ENCODE measurements at regions not wholly inside any gene's neighbourhood (a gene's known extent, or its start where the extent isn't known, plus 50 kb on each side); places are given as distances from the start of the nearest gene placed in this dataset.
"Not testable (repeated sequence)": the region's sequence is repeated elsewhere in the genome, so short reads cannot be mapped to it uniquely, and the experiment has no call there.

- DNase-seq = no peak
Observed at GRCh38 chr7:131957338-131958020, 401.1 kb upstream of the PODXL start.

- no peak for DNase-seq
Observed at GRCh38 chr7:131956864-131957263, 400.4 kb upstream of the PODXL start.

- no peak for DNase-seq
Observed at GRCh38 chr7:131955679-131956078, 399.3 kb upstream of the PODXL start.

GRCh38 chr7:131953184-131953583 is 396.8 kb upstream of the PODXL start:
- DNase-seq = no peak

- DNase-seq = no peak
Observed at GRCh38 chr7:131952365-131952764, 395.9 kb upstream of the PODXL start.

- no peak for DNase-seq
Observed at GRCh38 chr7:131950758-131951157, 394.3 kb upstream of the PODXL start.

- DNase-seq = no peak
Observed at GRCh38 chr7:131949659-131950058, 393.2 kb upstream of the PODXL start.

GRCh38 chr7:131948434-131949053 is 392.1 kb upstream of the PODXL start:
- DNase-seq = no peak

GRCh38 chr7:131947661-131948060 is 391.2 kb upstream of the PODXL start:
- no peak for DNase-seq

- no peak for DNase-seq
Observed at GRCh38 chr7:131945957-131946544, 389.6 kb upstream of the PODXL start.

- DNase-seq = no peak
Observed at GRCh38 chr7:131945313-131945911, 389.0 kb upstream of the PODXL start.

- no peak for DNase-seq
Observed at GRCh38 chr7:131944556-131945069, 388.2 kb upstream of the PODXL start.

GRCh38 chr7:131943646-131944045 is 387.2 kb upstream of the PODXL start:
- DNase-seq = no peak

GRCh38 chr7:131943211-131943610 is 386.8 kb upstream of the PODXL start:
- no peak for DNase-seq

- DNase-seq = no peak
Observed at GRCh38 chr7:131942287-131943150, 386.1 kb upstream of the PODXL start.

GRCh38 chr7:131941291-131941690 is 384.9 kb upstream of the PODXL start:
- DNase-seq = no peak

GRCh38 chr7:131940621-131941165 is 384.3 kb upstream of the PODXL start:
- DNase-seq = no peak

GRCh38 chr7:131938788-131939187 is 382.4 kb upstream of the PODXL start:
- DNase-seq = not testable (repeated sequence)

- no peak for DNase-seq
Observed at GRCh38 chr7:131937868-131938267, 381.4 kb upstream of the PODXL start.

- DNase-seq = no peak
Observed at GRCh38 chr7:131935180-131935579, 378.8 kb upstream of the PODXL start.

- DNase-seq = no peak
Observed at GRCh38 chr7:131934452-131934851, 378.0 kb upstream of the PODXL start.

- DNase-seq = no peak
Observed at GRCh38 chr7:131933751-131934289, 377.4 kb upstream of the PODXL start.
